Activated B cell treated with CpG ODN at 0.5 μM for 24 hours (primary cell): ENCODE measurements at regions not wholly inside any gene's neighbourhood (a gene's known extent, or its start where the extent isn't known, plus 50 kb on each side); places are given as distances from the start of the nearest gene placed in this dataset.

Source experiments
- ATAC-seq: fragments of 200-7000 bp; cut with Tn5 transposase; one replicate; pipeline ENCODE4 v1.10.0; 2021; ENCODE audit warnings: low read depth, mild to moderate bottlenecking, moderate library complexity
- CTCF ChIA-PET: fragments of 350-600 bp; sonication (Branson Sonifier 250); formaldehyde crosslinking; loops from one replicate; lab custom pipeline; 2021; ENCODE audit warnings: antibody characterized with exemption; lab: Charles Lee
- POLR2A ChIA-PET: fragments of 350-600 bp; sonication (Branson Sonifier 250); formaldehyde crosslinking; loops from one replicate; lab custom pipeline; 2021; ENCODE audit warnings: antibody characterized with exemption; lab: Charles Lee
- DNase-seq: peaks from one replicate; pipeline ENCODE4 v3.0.0; 2022
- H3K27ac Mint-ChIP-seq: one replicate; pipeline ENCODE4 v1.8.0; 2020; ENCODE audit warnings: mixed read lengths
- H3K27me3 Mint-ChIP-seq: one replicate; pipeline ENCODE4 v1.8.0; 2021; ENCODE audit warnings: mixed read lengths
- H3K36me3 Mint-ChIP-seq: one replicate; pipeline ENCODE4 v1.8.0; 2021; ENCODE audit warnings: low read depth, mixed read lengths
- H3K4me1 Mint-ChIP-seq: one replicate; pipeline ENCODE4 v1.8.0; 2021; ENCODE audit warnings: mixed read lengths
- H3K4me3 Mint-ChIP-seq: one replicate; pipeline ENCODE4 v1.8.0; 2020; ENCODE audit warnings: mild to moderate bottlenecking, mixed read lengths
- H3K9me3 Mint-ChIP-seq: one replicate; pipeline ENCODE4 v1.8.0; 2020; ENCODE audit warnings: mixed read lengths
- intact Hi-C: fragments of 100-400 bp; cut with micrococcal nuclease; formaldehyde crosslinking; loops from one replicate; pipeline ENCODE4 v1.15.1; 2024
- TF ChIP-seq, protein P1 (sequence below): fragments of 200-600 bp; IDR thresholded peaks from one replicate; pipeline ENCODE4 v1.8.0; 2022; ENCODE audit warnings: antibody characterized with exemption, mild to moderate bottlenecking

DNA sequence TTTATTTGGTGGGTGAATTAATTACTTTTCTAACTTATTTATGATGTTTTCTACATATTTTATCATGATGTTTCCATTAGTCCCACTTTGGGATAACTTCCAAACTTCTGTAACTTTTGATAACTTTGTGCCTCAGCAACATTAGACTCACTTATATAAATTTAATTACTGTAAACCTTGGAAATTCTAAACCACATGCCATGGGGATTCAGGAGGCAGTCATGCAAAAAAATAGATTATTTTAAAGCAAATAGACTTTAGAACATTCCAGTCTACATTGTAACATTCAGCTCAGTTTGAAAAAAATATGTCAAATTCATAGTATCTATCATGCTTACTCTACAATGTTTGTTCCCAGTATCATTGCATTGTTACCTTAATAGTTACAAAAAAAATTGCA is 728.5 kb upstream of the NRXN1 start:
- Mint-ChIP-seq H3K4me3 (no peak overlapping the region), H3K9me3 (peaks cover 2% of the 10 kb centered on the region), H3K36me3 (no peaks in the 10 kb centered on the region), H3K27me3 (no peaks in the 10 kb centered on the region), H3K27ac (no peak overlapping the region), H3K4me1 (no peaks in the 10 kb centered on the region)
- TF ChIP-seq, protein P1, sequence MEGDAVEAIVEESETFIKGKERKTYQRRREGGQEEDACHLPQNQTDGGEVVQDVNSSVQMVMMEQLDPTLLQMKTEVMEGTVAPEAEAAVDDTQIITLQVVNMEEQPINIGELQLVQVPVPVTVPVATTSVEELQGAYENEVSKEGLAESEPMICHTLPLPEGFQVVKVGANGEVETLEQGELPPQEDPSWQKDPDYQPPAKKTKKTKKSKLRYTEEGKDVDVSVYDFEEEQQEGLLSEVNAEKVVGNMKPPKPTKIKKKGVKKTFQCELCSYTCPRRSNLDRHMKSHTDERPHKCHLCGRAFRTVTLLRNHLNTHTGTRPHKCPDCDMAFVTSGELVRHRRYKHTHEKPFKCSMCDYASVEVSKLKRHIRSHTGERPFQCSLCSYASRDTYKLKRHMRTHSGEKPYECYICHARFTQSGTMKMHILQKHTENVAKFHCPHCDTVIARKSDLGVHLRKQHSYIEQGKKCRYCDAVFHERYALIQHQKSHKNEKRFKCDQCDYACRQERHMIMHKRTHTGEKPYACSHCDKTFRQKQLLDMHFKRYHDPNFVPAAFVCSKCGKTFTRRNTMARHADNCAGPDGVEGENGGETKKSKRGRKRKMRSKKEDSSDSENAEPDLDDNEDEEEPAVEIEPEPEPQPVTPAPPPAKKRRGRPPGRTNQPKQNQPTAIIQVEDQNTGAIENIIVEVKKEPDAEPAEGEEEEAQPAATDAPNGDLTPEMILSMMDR, result no peak
- ATAC-seq, result no peak
- ChIA-PET CTCF (no interaction called here), POLR2A (no interaction called here)
- DNase-seq, result no peak
- intact Hi-C loops, result no loop called here

DNA sequence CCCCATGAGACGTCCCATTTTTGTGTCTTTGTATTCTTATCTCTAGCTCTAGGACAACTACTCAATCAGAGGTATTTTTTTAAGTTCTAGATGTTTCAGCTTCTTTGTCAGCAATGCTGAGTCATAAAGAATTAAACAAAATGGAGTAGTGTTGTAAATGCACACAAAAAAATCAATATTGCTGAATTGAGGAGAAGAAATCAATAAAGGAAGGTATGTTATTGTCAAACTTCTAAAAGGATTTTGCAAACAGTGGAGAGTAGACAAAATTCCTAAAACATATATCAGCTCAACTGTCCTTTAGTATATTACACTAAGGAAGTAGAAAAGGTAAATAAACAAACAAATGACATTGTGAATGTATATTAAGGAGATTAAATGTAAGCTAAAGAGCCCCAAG is 726.1 kb upstream of the NRXN1 start:
- TF ChIP-seq, protein P1, result no peak
- H3K27ac Mint-ChIP-seq, result no peak overlapping the region
- ChIA-PET CTCF (no interaction called here), POLR2A (no interaction called here)
- DNase-seq (no peak), ATAC-seq (no peak)
- H3K4me3 Mint-ChIP-seq, result no peak overlapping the region
- H3K27me3 Mint-ChIP-seq, result no peaks in the 10 kb centered on the region
- no peaks in the 10 kb centered on the region for H3K36me3 Mint-ChIP-seq
- intact Hi-C loops, result no loop called here
- H3K9me3 Mint-ChIP-seq, result peaks cover 2% of the 10 kb centered on the region
- H3K4me1 Mint-ChIP-seq, result no peaks in the 10 kb centered on the region

DNA sequence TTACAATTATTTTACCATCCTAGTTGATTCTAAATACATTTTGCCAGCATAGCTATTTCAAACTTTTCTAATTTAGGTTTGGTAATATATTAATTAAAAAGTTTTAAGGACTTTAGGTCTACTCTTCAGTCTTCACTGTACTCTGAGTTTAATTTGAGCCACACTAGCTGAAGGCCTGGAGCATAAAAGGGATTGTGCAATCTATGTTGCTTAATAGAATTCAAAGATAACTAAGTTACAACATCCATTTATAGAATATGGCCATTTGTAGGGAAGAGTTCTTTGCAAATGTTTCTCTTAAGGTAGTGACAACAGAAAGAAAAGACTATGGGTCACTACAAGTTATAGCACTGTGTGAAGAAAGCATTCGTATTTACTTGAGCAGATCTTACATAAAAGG is 702.2 kb upstream of the NRXN1 start:
- Mint-ChIP-seq H3K4me1 (no peaks in the 10 kb centered on the region), H3K4me3 (no peak overlapping the region), H3K9me3 (no peaks in the 10 kb centered on the region), H3K27ac (no peak overlapping the region), H3K27me3 (no peaks in the 10 kb centered on the region), H3K36me3 (no peaks in the 10 kb centered on the region)
- POLR2A ChIA-PET, result no interaction called here
- CTCF ChIA-PET, result no interaction called here
- intact Hi-C loops, result no loop called here
- TF ChIP-seq, protein P1, result no peak
- DNase-seq (no peak), ATAC-seq (no peak)

DNA sequence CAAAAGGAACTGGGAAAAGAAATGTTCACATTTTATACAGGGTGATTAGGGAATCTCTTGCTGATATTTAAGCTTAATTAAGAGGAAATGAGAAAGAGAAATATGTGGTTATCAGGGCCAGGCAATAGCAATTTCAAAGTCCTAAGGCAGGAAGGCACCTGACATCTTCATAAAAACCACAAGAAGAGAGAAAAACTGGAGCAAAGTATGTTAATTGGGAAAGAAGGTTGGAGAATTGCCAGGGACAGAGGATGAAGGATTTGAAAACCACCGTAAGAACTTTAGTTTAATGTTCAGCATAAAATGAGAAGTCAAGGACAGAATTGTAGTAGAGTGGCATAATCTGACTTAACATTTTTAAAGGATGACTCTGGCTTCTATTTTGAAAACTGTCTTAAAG is 691.8 kb upstream of the NRXN1 start:
- TF ChIP-seq, protein P1, result no peak
- CTCF ChIA-PET, result no interaction called here
- Mint-ChIP-seq H3K4me3 (no peak overlapping the region), H3K4me1 (no peaks in the 10 kb centered on the region), H3K27me3 (no peaks in the 10 kb centered on the region), H3K36me3 (no peaks in the 10 kb centered on the region), H3K9me3 (no peaks in the 10 kb centered on the region), H3K27ac (no peak overlapping the region)
- no peak for DNase-seq
- no peak for ATAC-seq
- intact Hi-C loops, result no loop called here
- POLR2A ChIA-PET, result no interaction called here

DNA sequence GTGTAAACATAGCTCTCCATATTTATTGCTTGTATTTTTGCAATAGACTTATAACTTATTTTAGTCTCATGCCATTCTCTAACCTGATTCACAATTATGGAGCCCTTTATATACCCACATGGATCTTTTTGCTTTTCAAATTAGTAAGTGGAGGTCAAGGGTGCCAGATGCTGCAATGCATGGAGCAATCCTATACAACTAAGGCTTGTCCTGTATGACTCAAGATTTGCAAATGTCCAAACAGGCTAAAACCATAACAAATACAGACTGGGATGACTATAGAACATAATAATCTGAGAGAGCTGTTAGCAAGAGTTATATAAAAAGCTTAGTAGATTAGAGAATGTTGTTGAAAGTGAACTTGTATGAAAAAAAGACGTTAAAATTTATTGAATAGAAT is 690.4 kb upstream of the NRXN1 start:
- Mint-ChIP-seq H3K27ac (no peak overlapping the region), H3K27me3 (no peaks in the 10 kb centered on the region), H3K4me3 (no peak overlapping the region), H3K9me3 (no peaks in the 10 kb centered on the region), H3K36me3 (no peaks in the 10 kb centered on the region), H3K4me1 (no peaks in the 10 kb centered on the region)
- ChIA-PET POLR2A (no interaction called here), CTCF (no interaction called here)
- no peak for DNase-seq
- TF ChIP-seq, protein P1, result no peak
- ATAC-seq, result no peak
- intact Hi-C loops, result no loop called here
